Stimulated activated naive B cell treated with anti-CD40 and anti-IgM and Interleukin-4, amounts not matched to agents 10 μg/mL and 1 μg/mL and 100 μg/mL, for 72 hours (primary cell): ENCODE measurements at regions not wholly inside any gene's neighbourhood (a gene's known extent, or its start where the extent isn't known, plus 50 kb on each side); places are given as distances from the start of the nearest gene placed in this dataset.

Experiments
- ATAC-seq, 2 donors: fragments of 150-1000 bp; cut with Tn5 transposase; replicated peaks; 2 replicates each; pipeline ENCODE4 v1.10.0; 2021; ENCODE audit warnings: moderate library complexity in 1 of 2
- DNase-seq: peaks from one replicate; pipeline ENCODE4 v3.0.0; 2021
- H3K27ac Mint-ChIP-seq: one replicate; pipeline ENCODE4 v1.8.0; 2022; ENCODE audit warnings: mild to moderate bottlenecking, mixed read lengths
- H3K27me3 Mint-ChIP-seq, 2 donors: one replicate each; pipeline ENCODE4 v1.8.0; 2022; ENCODE audit warnings: mixed read lengths in 2 of 2
- H3K36me3 Mint-ChIP-seq, 2 donors: one replicate each; pipeline ENCODE4 v1.8.0; 2022; ENCODE audit warnings: mixed read lengths in 2 of 2, mild to moderate bottlenecking in 1 of 2
- H3K4me1 Mint-ChIP-seq, 2 donors: one replicate each; pipeline ENCODE4 v1.8.0; 2022; ENCODE audit warnings: mixed read lengths in 2 of 2, mild to moderate bottlenecking in 1 of 2
- H3K4me3 Mint-ChIP-seq, 2 donors: one replicate each; pipeline ENCODE4 v1.8.0; 2022; ENCODE audit warnings: mild to moderate bottlenecking in 2 of 2, mixed read lengths in 2 of 2, moderate library complexity in 1 of 2
- H3K9me3 Mint-ChIP-seq, 2 donors: one replicate each; pipeline ENCODE4 v1.8.0; 2022; ENCODE audit warnings: mixed read lengths in 2 of 2, mild to moderate bottlenecking in 1 of 2

GRCh38 chr4:72828864-72829263 is 240.7 kb downstream of the COX18 start:
- no peak overlapping the region for H3K4me3 Mint-ChIP-seq
- no peaks in the 10 kb centered on the region for H3K4me1 Mint-ChIP-seq
- H3K27me3 Mint-ChIP-seq: no peaks in the 10 kb centered on the region
- peaks cover 2 to 9% of the 10 kb centered on the region in 2 donors for H3K9me3 Mint-ChIP-seq
- no peak overlapping the region for H3K27ac Mint-ChIP-seq
- DNase-seq (no peak), ATAC-seq (no peak)
- H3K36me3 Mint-ChIP-seq: no peaks in the 10 kb centered on the region

- ATAC-seq (no peak), DNase-seq (no peak)
- Mint-ChIP-seq H3K27me3 (no peaks in the 10 kb centered on the region), H3K4me1 (no peaks in the 10 kb centered on the region), H3K4me3 (no peak overlapping the region), H3K27ac (no peak overlapping the region), H3K9me3 (peaks cover 0 to 8% of the 10 kb centered on the region in 2 donors), H3K36me3 (no peaks in the 10 kb centered on the region)
Observed at GRCh38 chr4:72827968-72828367, 241.5 kb downstream of the COX18 start.

DNA sequence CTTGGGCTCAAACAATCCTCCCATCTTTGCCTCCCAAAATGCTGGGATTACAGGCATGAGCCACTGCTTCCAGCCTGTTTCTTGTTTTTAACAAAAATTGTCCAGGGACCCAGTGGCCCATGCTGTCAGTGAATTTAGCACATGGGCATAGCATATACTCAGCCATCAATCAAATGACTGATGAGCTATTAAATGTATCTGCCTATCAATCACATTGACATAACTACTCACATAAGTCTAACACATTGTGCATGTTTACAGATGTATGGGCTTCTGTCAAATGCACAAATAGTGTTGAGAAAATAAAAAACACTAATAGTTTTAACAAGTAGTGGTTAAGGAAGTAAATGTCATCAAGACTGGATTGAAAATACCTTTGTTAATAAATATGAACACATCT is 249.4 kb downstream of the COX18 start:
- Mint-ChIP-seq H3K9me3 (peaks cover 0 to 2% of the 10 kb centered on the region in 2 donors), H3K4me3 (no peak overlapping the region), H3K27me3 (no peaks in the 10 kb centered on the region), H3K4me1 (no peaks in the 10 kb centered on the region), H3K36me3 (no peaks in the 10 kb centered on the region), H3K27ac (no peak overlapping the region)
- ATAC-seq: no peak
- DNase-seq: no peak

- H3K36me3 Mint-ChIP-seq: no peaks in the 10 kb centered on the region
- H3K27me3 Mint-ChIP-seq: no peaks in the 10 kb centered on the region
- no peak for ATAC-seq
- peaks cover 0 to 7% of the 10 kb centered on the region in 2 donors for H3K9me3 Mint-ChIP-seq
- H3K4me1 Mint-ChIP-seq: no peaks in the 10 kb centered on the region
- DNase-seq: no peak
- no peak overlapping the region for H3K4me3 Mint-ChIP-seq
- H3K27ac Mint-ChIP-seq: no peak overlapping the region
Observed at GRCh38 chr4:72817012-72817411, 248.0 kb upstream of the ADAMTS3 start.

- Mint-ChIP-seq H3K27me3 (no peaks in the 10 kb centered on the region), H3K4me1 (no peaks in the 10 kb centered on the region), H3K4me3 (no peak overlapping the region), H3K27ac (no peak overlapping the region), H3K9me3 (peaks cover 0 to 7% of the 10 kb centered on the region in 2 donors), H3K36me3 (no peaks in the 10 kb centered on the region)
- DNase-seq (no peak), ATAC-seq (no peak)
Observed at GRCh38 chr4:72814241-72814640, 245.2 kb upstream of the ADAMTS3 start.

DNA sequence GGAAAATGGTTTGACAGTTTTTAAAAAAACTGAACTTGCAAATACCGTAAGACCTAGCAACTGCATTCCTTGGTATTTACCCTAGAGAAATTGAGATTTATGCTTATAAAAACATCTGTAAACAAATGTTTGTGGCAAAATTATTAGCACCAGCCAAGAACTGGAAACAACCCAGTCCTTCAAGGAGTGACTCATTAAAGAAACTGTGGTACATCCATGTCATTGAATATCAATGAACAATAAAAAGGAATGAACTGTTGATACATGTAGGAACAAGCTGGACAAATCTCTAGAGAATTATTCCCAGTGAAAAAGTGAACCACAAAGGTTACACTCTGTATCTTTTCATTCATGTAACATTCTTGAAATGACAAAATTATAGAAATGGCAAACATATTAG is 240.2 kb upstream of the ADAMTS3 start:
- Mint-ChIP-seq H3K27ac (no peak overlapping the region), H3K9me3 (peaks cover 0 to 16% of the 10 kb centered on the region in 2 donors), H3K4me3 (no peak overlapping the region), H3K27me3 (no peaks in the 10 kb centered on the region), H3K4me1 (no peaks in the 10 kb centered on the region), H3K36me3 (no peaks in the 10 kb centered on the region)
- no peak for ATAC-seq
- DNase-seq: no peak

DNA sequence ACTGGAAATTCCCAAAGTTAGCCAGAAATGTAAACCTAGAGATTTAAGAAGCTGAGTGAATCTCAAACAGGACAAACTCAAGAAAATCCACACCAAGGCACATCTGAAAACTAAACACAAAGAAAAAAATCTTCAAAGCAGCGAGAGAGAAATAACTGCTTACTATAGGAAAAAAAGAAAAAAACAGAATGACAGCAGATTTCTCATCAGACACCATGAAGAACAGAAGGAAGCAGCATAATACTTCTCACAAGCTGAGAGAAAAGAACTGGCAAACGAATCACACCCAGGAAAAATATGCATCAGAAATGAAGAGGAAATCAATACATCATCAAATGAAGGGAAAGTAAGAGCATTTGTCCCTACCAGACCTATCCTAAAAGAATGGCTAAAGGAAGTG is 236.3 kb upstream of the ADAMTS3 start:
- H3K36me3 Mint-ChIP-seq: no peaks in the 10 kb centered on the region
- H3K27me3 Mint-ChIP-seq: no peaks in the 10 kb centered on the region
- peaks cover 3 to 9% of the 10 kb centered on the region in 2 donors for H3K9me3 Mint-ChIP-seq
- no peak for ATAC-seq
- no peak overlapping the region for H3K4me3 Mint-ChIP-seq
- H3K4me1 Mint-ChIP-seq: no peaks in the 10 kb centered on the region
- no peak overlapping the region for H3K27ac Mint-ChIP-seq
- no peak for DNase-seq

DNA sequence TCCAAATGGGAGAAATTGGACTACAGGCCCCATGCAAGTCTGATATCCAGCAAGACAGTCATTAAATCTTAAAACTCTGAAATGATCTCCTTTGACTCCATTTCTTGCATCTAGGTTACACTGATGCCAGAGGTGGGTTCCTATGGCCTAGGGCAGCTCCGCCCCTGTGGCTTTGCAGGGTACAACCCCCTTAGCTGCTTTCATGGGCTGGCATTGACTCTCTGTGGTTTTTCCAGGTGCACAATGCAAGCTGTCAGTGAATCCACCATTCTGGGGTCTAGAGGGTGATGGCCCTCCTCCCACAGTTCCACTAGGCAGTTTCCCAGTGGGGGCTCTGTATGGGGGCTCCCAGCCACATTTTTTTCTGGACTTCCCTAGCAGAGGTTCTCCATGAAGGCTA is 228.5 kb upstream of the ADAMTS3 start:
- DNase-seq (no peak), ATAC-seq (no peak)
- no peak overlapping the region for H3K27ac Mint-ChIP-seq
- H3K36me3 Mint-ChIP-seq: no peaks in the 10 kb centered on the region
- no peaks in the 10 kb centered on the region for H3K4me1 Mint-ChIP-seq
- no peaks in the 10 kb centered on the region for H3K27me3 Mint-ChIP-seq
- H3K4me3 Mint-ChIP-seq: no peak overlapping the region
- H3K9me3 Mint-ChIP-seq: peaks cover 11 to 13% of the 10 kb centered on the region in 2 donors

DNA sequence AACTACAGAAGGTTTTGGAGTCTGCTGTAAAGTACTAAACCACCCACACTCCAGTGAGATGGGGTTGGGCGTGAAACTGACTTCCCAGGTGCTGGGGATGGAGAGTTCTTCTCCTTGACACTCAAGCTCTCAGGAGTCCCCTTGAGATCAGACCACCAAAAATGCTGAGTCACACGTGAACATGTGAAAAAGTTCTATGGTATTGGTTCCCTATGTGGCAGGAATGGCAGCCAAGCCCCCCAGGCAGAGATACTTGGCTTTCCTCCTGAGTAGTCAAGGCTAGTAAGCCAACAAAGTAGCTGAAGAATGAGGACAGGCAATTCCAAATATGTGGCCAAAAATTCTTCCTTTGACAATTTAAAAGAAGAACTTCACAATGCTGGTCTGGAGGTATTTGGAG is 222.0 kb upstream of the ADAMTS3 start:
- Mint-ChIP-seq H3K27me3 (peaks cover 0 to 6% of the 10 kb centered on the region in 2 donors), H3K27ac (no peak overlapping the region), H3K36me3 (no peaks in the 10 kb centered on the region), H3K4me1 (no peaks in the 10 kb centered on the region), H3K9me3 (peaks cover 4 to 6% of the 10 kb centered on the region in 2 donors), H3K4me3 (no peak overlapping the region)
- no peak for DNase-seq
- ATAC-seq: no peak

DNA sequence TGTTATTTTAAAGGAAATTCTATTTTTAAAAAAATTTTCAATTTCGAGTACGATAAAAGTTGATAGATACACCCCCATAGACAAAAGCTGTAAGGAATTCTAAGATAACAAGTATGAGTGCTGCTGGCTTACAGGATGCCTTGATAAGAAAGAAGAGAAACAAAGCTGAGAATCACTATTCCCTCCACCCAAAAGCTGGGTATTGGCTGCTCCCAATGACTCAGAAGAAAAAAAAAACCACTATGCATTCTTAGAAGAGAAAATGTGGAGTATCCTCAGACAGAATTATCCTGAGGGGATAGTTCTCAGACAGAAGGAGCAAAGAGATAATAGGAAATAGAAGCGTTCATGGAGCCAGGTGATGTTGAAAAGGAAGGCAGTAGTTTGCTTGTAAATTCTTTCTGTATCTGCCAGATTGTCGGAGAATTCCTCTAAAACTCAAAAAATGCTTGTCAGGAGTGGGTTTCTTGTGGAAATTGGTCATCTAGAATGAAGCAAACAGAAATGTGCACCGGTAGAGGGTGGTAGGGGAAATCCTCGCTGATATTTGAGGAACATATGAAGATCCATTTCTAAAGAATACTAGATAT is 217.5 kb upstream of the ADAMTS3 start:
- no peaks in the 10 kb centered on the region for H3K4me1 Mint-ChIP-seq
- no peaks in the 10 kb centered on the region for H3K9me3 Mint-ChIP-seq
- H3K27ac Mint-ChIP-seq: no peak overlapping the region
- no peak overlapping the region for H3K4me3 Mint-ChIP-seq
- H3K36me3 Mint-ChIP-seq: no peaks in the 10 kb centered on the region
- H3K27me3 Mint-ChIP-seq: peaks cover 0 to 6% of the 10 kb centered on the region in 2 donors
- no peak for DNase-seq
- ATAC-seq: no peak

- no peaks in the 10 kb centered on the region for H3K4me1 Mint-ChIP-seq
- no peaks in the 10 kb centered on the region for H3K27me3 Mint-ChIP-seq
- H3K4me3 Mint-ChIP-seq: no peak overlapping the region
- no peak overlapping the region for H3K27ac Mint-ChIP-seq
- no peak for DNase-seq
- peaks cover 0 to 2% of the 10 kb centered on the region in 2 donors for H3K36me3 Mint-ChIP-seq
- ATAC-seq: no peak
- H3K9me3 Mint-ChIP-seq: peaks cover 3% of the 10 kb centered on the region in 2 donors
Observed at GRCh38 chr4:72779241-72779640, 210.2 kb upstream of the ADAMTS3 start.

DNA sequence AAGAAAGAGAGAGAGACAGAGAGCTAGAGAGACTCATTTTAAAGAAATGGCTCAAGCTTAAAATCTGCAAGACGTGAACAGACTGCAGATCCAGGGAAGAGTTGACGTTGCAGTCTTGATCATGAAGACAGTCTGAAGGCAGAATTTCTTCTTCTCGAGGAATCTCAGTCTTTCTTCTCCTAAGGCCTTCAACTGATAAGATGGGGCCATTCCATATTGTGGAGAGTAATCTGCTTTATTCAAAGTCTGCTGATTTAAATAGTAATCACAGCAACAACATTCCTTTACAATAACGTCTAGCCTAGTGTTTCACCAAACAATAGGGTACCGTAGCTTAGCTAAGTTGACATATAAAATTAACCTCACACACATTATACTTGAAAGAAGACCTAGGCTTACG is 208.4 kb upstream of the ADAMTS3 start:
- H3K4me3 Mint-ChIP-seq: no peak overlapping the region
- peaks cover 0 to 2% of the 10 kb centered on the region in 2 donors for H3K36me3 Mint-ChIP-seq
- no peaks in the 10 kb centered on the region for H3K27me3 Mint-ChIP-seq
- peaks cover 3% of the 10 kb centered on the region in 2 donors for H3K9me3 Mint-ChIP-seq
- no peaks in the 10 kb centered on the region for H3K4me1 Mint-ChIP-seq
- no peak for DNase-seq
- no peak for ATAC-seq
- H3K27ac Mint-ChIP-seq: no peak overlapping the region

DNA sequence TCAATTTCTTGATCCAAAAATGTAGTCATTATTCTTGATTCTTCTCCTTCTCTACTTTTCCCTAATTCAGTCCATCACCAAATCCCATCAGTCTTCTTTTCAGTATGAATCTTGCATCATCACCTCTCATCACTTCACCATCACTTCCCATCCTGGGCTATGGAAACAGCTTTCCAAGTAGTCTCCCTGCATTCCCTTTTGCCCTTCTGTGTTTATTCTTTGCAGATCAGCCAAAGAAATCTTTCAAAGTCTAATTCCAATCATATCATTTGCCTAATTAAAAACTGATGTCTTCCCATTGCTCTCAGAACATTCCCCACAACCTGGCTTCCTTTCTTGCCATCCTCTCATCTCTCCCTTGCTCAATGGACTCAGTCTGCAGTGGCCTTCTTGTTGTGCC is 201.7 kb upstream of the ADAMTS3 start:
- DNase-seq (no peak), ATAC-seq (no peak)
- H3K4me3 Mint-ChIP-seq: no peak overlapping the region
- no peaks in the 10 kb centered on the region for H3K4me1 Mint-ChIP-seq
- H3K27ac Mint-ChIP-seq: no peak overlapping the region
- H3K36me3 Mint-ChIP-seq: no peaks in the 10 kb centered on the region
- H3K27me3 Mint-ChIP-seq: no peaks in the 10 kb centered on the region
- peaks cover 0 to 1% of the 10 kb centered on the region in 2 donors for H3K9me3 Mint-ChIP-seq

- no peak for DNase-seq
- no peaks in the 10 kb centered on the region for H3K4me1 Mint-ChIP-seq
- no peak for ATAC-seq
Observed at GRCh38 chr4:72768364-72768763, 199.3 kb upstream of the ADAMTS3 start.

DNA sequence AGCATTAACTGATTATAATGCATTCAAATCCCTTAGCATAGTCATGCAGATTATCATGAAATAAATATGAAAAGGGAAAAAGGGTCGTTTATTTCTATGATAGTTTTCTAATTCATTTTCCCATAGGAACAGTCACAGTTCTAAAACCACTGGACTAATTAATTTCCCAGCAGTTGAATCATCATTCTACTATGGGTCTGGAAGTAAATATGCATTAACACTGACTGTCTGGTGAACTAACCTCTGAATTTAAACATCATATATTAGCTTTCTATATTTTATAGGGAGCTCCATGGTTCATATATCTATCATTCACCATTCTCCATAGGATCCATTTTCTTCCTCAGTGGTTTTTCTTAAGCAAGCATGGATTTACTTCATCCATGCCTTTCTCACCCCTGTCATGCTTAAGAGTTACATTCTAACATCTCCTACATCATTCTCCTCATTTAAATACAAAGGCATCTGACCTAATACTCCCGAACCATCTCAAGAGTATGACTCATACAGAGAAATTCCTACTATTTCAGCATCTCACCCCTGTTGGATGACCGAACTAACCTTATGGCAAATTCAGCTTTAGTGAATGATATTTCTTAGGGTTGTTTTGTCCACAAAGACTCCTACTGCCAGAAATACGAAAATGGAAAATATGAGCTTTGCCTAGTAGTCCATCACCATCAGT is 198.7 kb upstream of the ADAMTS3 start:
- Mint-ChIP-seq H3K27me3 (no peaks in the 10 kb centered on the region), H3K4me3 (no peak overlapping the region), H3K4me1 (no peaks in the 10 kb centered on the region), H3K27ac (no peak overlapping the region), H3K9me3 (peaks cover 0 to 1% of the 10 kb centered on the region in 2 donors), H3K36me3 (no peaks in the 10 kb centered on the region)
- no peak for ATAC-seq
- DNase-seq: no peak

More at GRCh38 chr4:72768364-72768763, 199.3 kb upstream of the ADAMTS3 start:
- Mint-ChIP-seq H3K27ac (no peak overlapping the region), H3K27me3 (no peaks in the 10 kb centered on the region), H3K36me3 (no peaks in the 10 kb centered on the region), H3K4me3 (no peak overlapping the region), H3K9me3 (peaks cover 0 to 1% of the 10 kb centered on the region in 2 donors)
